ENCODE measurements at regions not wholly inside any gene's neighbourhood (a gene's known extent, or its start where the extent isn't known, plus 50 kb on each side); places are given as distances from the start of the nearest gene placed in this dataset.

DNA sequence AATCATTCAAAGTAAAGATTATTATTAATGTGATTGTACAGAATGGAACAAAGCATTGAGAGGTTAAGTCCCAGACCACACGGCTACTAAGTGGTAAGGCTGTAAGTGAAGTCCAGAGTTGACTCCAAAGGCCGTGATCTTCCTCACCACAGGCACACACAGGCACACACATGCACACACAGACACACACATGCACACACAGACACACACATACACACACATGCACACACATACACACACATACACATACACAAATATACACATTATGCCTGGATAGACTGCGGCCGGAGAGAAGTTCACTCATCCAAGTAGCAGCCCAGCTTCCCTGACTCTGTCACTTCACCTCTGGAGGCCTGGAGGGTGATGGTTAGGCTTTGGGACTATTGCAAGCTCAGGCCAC, 121.9 kb downstream of the HLX start:
- H3K27ac ChIP-seq (ENCODE audit: low read length) = no peak overlapping the region
- WGBS (ENCODE audit: insufficient coverage, insufficient read length) = no CpG with 5 or more reads among the region's 4 CpGs

GRCh38 chr1:221002601-221003000, 123.4 kb downstream of the HLX start:
- no peak overlapping the region for H3K4me3 ChIP-seq (ENCODE audit: low read length)
- no peak for DNase-seq (ENCODE audit: low read depth, low spot score)
- no peaks in the 10 kb centered on the region for H3K36me3 ChIP-seq (ENCODE audit: control insufficient read depth, insufficient read depth, low read length)
- H3K27me3 ChIP-seq (ENCODE audit: control insufficient read depth, insufficient read depth, low read length) = no peaks in the 10 kb centered on the region
- no peaks in the 10 kb centered on the region for H3K4me1 ChIP-seq (ENCODE audit: control insufficient read depth, insufficient read depth, low read length)
- no peaks in the 10 kb centered on the region for H3K9me3 ChIP-seq (ENCODE audit: control insufficient read depth, insufficient read depth, low read length)
- no peak overlapping the region for H3K27ac ChIP-seq (ENCODE audit: low read length)
- no CpG with 5 or more reads among the region's 3 CpGs for WGBS (ENCODE audit: insufficient coverage, insufficient read length)

More for the DNA sequence above, 121.9 kb downstream of the HLX start:
- Histone ChIP-seq H3K9me3 (ENCODE audit: control insufficient read depth, insufficient read depth, low read length) (no peaks in the 10 kb centered on the region), H3K27me3 (ENCODE audit: control insufficient read depth, insufficient read depth, low read length) (no peaks in the 10 kb centered on the region), H3K4me1 (ENCODE audit: control insufficient read depth, insufficient read depth, low read length) (no peaks in the 10 kb centered on the region), H3K4me3 (ENCODE audit: low read length) (no peak overlapping the region), H3K36me3 (ENCODE audit: control insufficient read depth, insufficient read depth, low read length) (no peaks in the 10 kb centered on the region)
- no peak for DNase-seq (ENCODE audit: low read depth, low spot score)

DNA sequence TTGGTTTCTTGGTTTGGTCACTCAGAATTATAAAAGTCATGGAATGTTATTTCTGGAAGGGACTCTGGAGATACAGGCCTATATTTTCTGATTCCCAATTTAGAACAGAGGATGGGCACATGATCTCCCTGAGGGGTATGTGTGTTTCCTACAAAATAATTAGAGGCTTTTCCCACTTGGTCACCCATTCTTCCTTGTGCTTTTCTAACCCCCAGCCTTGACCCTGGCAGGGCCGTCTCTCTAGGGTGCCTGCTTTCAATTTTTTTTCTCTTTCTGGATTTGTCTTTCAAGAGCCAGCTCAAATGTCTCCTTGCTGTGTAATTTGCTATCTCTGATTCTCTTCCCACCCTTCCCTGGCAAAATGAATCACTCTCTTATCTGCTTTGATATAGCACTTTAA, 131.9 kb downstream of the HLX start:
- Histone ChIP-seq H3K27me3 (ENCODE audit: control insufficient read depth, insufficient read depth, low read length) (no peaks in the 10 kb centered on the region), H3K9me3 (ENCODE audit: control insufficient read depth, insufficient read depth, low read length) (no peaks in the 10 kb centered on the region), H3K4me1 (ENCODE audit: control insufficient read depth, insufficient read depth, low read length) (no peaks in the 10 kb centered on the region), H3K4me3 (ENCODE audit: low read length) (no peak overlapping the region), H3K27ac (ENCODE audit: low read length) (no peak overlapping the region), H3K36me3 (ENCODE audit: control insufficient read depth, insufficient read depth, low read length) (no peaks in the 10 kb centered on the region)
- WGBS (ENCODE audit: insufficient coverage, insufficient read length) = no CpG with 5 or more reads among the region's 1 CpG
- DNase-seq (ENCODE audit: low read depth, low spot score) = no peak

DNA sequence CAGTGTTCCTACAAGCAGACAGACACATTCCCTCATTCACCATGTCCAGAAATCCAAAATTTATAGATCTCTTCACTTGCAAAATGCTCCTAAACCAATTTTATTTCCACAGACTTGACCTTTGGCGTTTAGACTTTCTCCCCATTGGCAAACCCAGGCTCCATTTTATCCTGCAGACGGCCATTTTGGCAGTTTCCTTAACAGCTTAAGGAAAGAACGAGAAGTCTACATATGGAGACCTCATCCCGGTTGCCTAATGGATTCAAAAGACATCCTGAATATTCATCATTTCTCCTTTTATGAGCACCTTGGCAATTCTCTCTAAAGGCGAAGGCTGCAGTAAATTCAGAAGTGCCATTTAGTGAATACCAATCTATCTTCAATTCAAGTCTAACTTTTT, 132.9 kb downstream of the HLX start:
- Histone ChIP-seq H3K27me3 (ENCODE audit: control insufficient read depth, insufficient read depth, low read length) (no peaks in the 10 kb centered on the region), H3K9me3 (ENCODE audit: control insufficient read depth, insufficient read depth, low read length) (no peaks in the 10 kb centered on the region), H3K27ac (ENCODE audit: low read length) (no peak overlapping the region), H3K4me1 (ENCODE audit: control insufficient read depth, insufficient read depth, low read length) (no peaks in the 10 kb centered on the region), H3K4me3 (ENCODE audit: low read length) (no peak overlapping the region), H3K36me3 (ENCODE audit: control insufficient read depth, insufficient read depth, low read length) (no peaks in the 10 kb centered on the region)
- DNase-seq (ENCODE audit: low read depth, low spot score) = no peak
- WGBS (ENCODE audit: insufficient coverage, insufficient read length) = no CpG with 5 or more reads among the region's 5 CpGs

- no CpG with 5 or more reads among the region's 3 CpGs for WGBS (ENCODE audit: insufficient coverage, insufficient read length)
- H3K27ac ChIP-seq (ENCODE audit: low read length) = no peak overlapping the region
- H3K4me1 ChIP-seq (ENCODE audit: control insufficient read depth, insufficient read depth, low read length) = no peaks in the 10 kb centered on the region
- no peak for DNase-seq (ENCODE audit: low read depth, low spot score)
- H3K36me3 ChIP-seq (ENCODE audit: control insufficient read depth, insufficient read depth, low read length) = no peaks in the 10 kb centered on the region
- no peak overlapping the region for H3K4me3 ChIP-seq (ENCODE audit: low read length)
- H3K9me3 ChIP-seq (ENCODE audit: control insufficient read depth, insufficient read depth, low read length) = no peaks in the 10 kb centered on the region
- no peaks in the 10 kb centered on the region for H3K27me3 ChIP-seq (ENCODE audit: control insufficient read depth, insufficient read depth, low read length)
Measured at GRCh38 chr1:221013691-221014660, 134.7 kb downstream of the HLX start.

GRCh38 chr1:221015159-221015790, 136.0 kb downstream of the HLX start:
- no peaks in the 10 kb centered on the region for H3K9me3 ChIP-seq (ENCODE audit: control insufficient read depth, insufficient read depth, low read length)
- H3K27me3 ChIP-seq (ENCODE audit: control insufficient read depth, insufficient read depth, low read length) = no peaks in the 10 kb centered on the region
- no CpG with 5 or more reads among the region's 5 CpGs for WGBS (ENCODE audit: insufficient coverage, insufficient read length)
- no peaks in the 10 kb centered on the region for H3K36me3 ChIP-seq (ENCODE audit: control insufficient read depth, insufficient read depth, low read length)
- no peak for DNase-seq (ENCODE audit: low read depth, low spot score)
- no peaks in the 10 kb centered on the region for H3K4me1 ChIP-seq (ENCODE audit: control insufficient read depth, insufficient read depth, low read length)
- no peak overlapping the region for H3K27ac ChIP-seq (ENCODE audit: low read length)
- no peak overlapping the region for H3K4me3 ChIP-seq (ENCODE audit: low read length)

DNA sequence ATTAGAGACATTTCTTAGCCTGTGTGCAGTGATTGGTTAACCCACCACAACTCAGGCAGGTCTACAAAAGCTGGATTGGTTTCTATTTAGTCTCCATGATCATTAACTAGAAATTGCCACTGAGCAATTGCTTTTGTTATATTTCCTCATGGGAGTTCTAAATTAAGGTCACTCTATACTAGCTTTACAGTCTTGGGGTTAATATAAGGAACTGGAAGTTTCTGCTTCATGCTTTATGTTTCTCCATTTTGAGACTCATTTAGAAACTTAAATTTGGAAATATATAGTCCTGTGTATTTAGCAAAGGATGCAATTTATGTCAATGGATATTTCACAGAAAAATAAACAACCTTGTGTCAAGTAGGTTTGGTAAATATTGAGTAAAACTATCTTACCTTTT, 137.5 kb downstream of the HLX start:
- H3K9me3 ChIP-seq (ENCODE audit: control insufficient read depth, insufficient read depth, low read length) = no peaks in the 10 kb centered on the region
- DNase-seq (ENCODE audit: low read depth, low spot score) = no peak
- no peak overlapping the region for H3K27ac ChIP-seq (ENCODE audit: low read length)
- H3K36me3 ChIP-seq (ENCODE audit: control insufficient read depth, insufficient read depth, low read length) = no peaks in the 10 kb centered on the region
- no peaks in the 10 kb centered on the region for H3K4me1 ChIP-seq (ENCODE audit: control insufficient read depth, insufficient read depth, low read length)
- H3K4me3 ChIP-seq (ENCODE audit: low read length) = no peak overlapping the region
- no peaks in the 10 kb centered on the region for H3K27me3 ChIP-seq (ENCODE audit: control insufficient read depth, insufficient read depth, low read length)

DNA sequence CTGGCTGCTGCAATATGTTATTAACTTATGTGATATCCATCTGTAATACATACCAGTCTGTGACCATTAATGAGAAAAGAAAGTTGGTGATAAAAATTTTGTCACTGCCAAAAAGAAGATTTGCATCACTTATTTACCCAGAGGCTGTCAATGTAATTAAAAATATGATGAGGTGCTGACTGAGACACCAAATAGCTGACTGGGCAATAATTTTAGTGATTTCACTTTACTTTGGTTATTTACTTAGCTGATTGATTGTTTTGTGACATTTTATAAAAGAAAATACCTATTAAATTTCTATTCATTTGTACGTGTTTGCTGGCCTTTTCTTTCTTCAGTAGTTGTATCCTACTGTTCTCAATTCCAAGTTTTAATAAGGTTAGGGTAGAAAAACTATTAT, 139.2 kb downstream of the HLX start:
- Histone ChIP-seq H3K27me3 (ENCODE audit: control insufficient read depth, insufficient read depth, low read length) (no peaks in the 10 kb centered on the region), H3K4me1 (ENCODE audit: control insufficient read depth, insufficient read depth, low read length) (no peaks in the 10 kb centered on the region), H3K36me3 (ENCODE audit: control insufficient read depth, insufficient read depth, low read length) (no peaks in the 10 kb centered on the region), H3K9me3 (ENCODE audit: control insufficient read depth, insufficient read depth, low read length) (no peaks in the 10 kb centered on the region), H3K27ac (ENCODE audit: low read length) (no peak overlapping the region), H3K4me3 (ENCODE audit: low read length) (no peak overlapping the region)
- DNase-seq (ENCODE audit: low read depth, low spot score) = no peak
- no CpG with 5 or more reads among the region's 1 CpG for WGBS (ENCODE audit: insufficient coverage, insufficient read length)

GRCh38 chr1:221022331-221022730, 143.1 kb downstream of the HLX start:
- Histone ChIP-seq H3K27ac (ENCODE audit: low read length) (no peak overlapping the region), H3K9me3 (ENCODE audit: control insufficient read depth, insufficient read depth, low read length) (no peaks in the 10 kb centered on the region), H3K36me3 (ENCODE audit: control insufficient read depth, insufficient read depth, low read length) (no peaks in the 10 kb centered on the region), H3K27me3 (ENCODE audit: control insufficient read depth, insufficient read depth, low read length) (no peaks in the 10 kb centered on the region), H3K4me3 (ENCODE audit: low read length) (no peak overlapping the region), H3K4me1 (ENCODE audit: control insufficient read depth, insufficient read depth, low read length) (no peaks in the 10 kb centered on the region)
- WGBS (ENCODE audit: insufficient coverage, insufficient read length) = no CpG with 5 or more reads among the region's 3 CpGs
- DNase-seq (ENCODE audit: low read depth, low spot score) = no peak

GRCh38 chr1:221023482-221023881, 144.2 kb downstream of the HLX start:
- no peak overlapping the region for H3K27ac ChIP-seq (ENCODE audit: low read length)
- no peaks in the 10 kb centered on the region for H3K27me3 ChIP-seq (ENCODE audit: control insufficient read depth, insufficient read depth, low read length)
- WGBS (ENCODE audit: insufficient coverage, insufficient read length) = 100% methylated on average over 1 of the region's 5 CpGs
- no peaks in the 10 kb centered on the region for H3K9me3 ChIP-seq (ENCODE audit: control insufficient read depth, insufficient read depth, low read length)
- H3K4me1 ChIP-seq (ENCODE audit: control insufficient read depth, insufficient read depth, low read length) = no peaks in the 10 kb centered on the region
- H3K4me3 ChIP-seq (ENCODE audit: low read length) = no peak overlapping the region
- no peaks in the 10 kb centered on the region for H3K36me3 ChIP-seq (ENCODE audit: control insufficient read depth, insufficient read depth, low read length)
- DNase-seq (ENCODE audit: low read depth, low spot score) = no peak

Measured in iPS DF 6.9 (cell line).